ENCODE measurements at regions not wholly inside any gene's neighbourhood (a gene's known extent, or its start where the extent isn't known, plus 50 kb on each side); places are given as distances from the start of the nearest gene placed in this dataset.

- TF ChIP-seq CTCF (conservative IDR thresholded peaks at IDR 0.05; ENCODE audit: low read depth in 2 of 2) (no peak), EZH2 (IDR thresholded peaks at IDR 0.05; ENCODE audit: low read depth, unreplicated experiment) (no peak), POLR2AphosphoS5 (IDR thresholded peaks at IDR 0.05; ENCODE audit: low read depth) (no peak), ZNF114 (CRISPR knock-in tag; IDR thresholded peaks at IDR 0.05) (no peak), EZH2phosphoT487 (IDR thresholded peaks at IDR 0.05; ENCODE audit: unreplicated experiment) (no peak), CREB1 (CRISPR knock-in tag; IDR thresholded peaks at IDR 0.05; ENCODE audit: low read depth) (no peak)
Observed at GRCh38 chr2:47964277-47964676, 58.0 kb upstream of the FBXO11 start.

All from GM23338 (cell line).